ENCODE measurements at regions not wholly inside any gene's neighbourhood (a gene's known extent, or its start where the extent isn't known, plus 50 kb on each side); places are given as distances from the start of the nearest gene placed in this dataset.
"Not testable (repeated sequence)": the region's sequence is repeated elsewhere in the genome, so short reads cannot be mapped to it uniquely, and the experiment has no call there.

DNA sequence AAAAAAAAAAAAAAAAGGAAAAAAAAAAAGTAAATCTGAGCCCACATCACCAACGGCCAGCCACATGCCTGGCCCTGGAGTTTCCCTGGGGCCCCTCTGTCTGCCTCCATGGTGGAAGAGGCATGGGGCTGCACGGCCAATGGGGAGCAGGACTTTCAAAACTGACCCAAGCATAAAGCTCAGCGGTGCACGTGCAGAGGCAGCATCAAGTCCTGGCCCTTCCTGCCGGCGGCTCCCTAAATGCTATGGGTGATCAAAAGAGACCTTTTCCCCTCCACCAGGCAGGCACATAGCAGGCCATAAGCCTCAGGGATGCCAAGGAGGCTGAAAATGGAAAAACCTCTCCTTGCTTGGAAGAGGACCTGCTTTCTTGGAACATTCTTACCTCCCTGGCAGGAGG is 94.3 kb downstream of the OAT start:
- DNase-seq = no peak

DNA sequence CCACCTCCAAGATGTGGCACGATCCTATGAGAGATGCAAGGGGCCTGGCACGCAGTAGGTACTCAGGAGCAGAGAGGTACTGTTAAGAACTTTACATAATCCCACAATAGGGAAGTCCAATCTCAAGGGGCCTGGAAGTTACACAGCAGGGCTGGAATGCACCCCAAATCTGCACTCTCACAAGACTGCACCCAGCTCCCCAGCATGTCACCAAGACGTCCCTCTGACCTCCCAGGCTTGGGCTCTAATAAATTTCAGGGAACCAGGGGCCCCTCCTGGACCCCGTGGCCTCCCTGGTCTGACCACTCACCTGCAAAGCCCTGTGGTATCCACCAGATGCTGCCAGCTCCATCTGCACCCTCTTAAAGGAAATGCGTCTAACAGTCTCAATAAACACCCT is 94.9 kb downstream of the OAT start:
- no peak for DNase-seq

- DNase-seq = no peak
These were observed 95.5 kb downstream of the OAT start for GRCh38 chr10:124323111-124323725.

DNA sequence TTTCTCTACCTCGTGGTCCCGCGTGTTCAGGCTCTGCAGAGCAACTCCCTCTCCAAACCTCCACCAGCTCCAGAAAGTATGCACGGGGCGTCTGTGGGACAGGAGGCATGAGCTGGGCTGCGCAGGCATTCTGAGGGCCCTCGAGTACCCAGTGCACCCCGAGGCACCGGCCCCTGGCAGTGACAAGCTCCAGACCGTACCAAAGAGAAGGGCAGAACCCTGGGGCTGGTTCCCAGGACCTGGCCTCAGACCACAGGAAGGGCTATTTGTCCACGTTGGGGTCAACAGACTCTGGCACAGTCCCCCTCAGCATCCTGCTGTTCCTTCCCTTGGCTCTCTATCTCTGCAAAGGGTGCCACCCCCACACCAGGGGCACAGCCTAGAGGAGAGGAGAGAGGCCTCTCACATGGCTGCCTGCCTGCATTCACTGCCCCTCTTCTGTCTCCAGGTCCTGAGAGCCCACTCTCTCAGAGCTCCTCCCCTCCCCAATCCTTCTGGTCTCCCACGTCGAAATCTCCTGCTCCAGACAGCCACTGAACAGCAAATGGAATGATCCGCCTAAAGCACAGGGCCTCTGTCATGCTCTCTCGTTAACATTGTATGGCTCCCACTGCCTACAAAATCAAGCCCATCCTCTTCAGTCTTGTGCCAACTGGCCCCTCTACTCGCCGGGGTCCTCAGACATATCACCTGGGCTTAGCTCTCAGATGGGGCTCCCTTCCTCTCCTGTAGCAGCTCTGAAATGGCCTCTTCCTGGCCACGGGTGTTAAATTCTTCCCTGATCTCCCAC is 96.3 kb downstream of the OAT start:
- DNase-seq = no peak

DNA sequence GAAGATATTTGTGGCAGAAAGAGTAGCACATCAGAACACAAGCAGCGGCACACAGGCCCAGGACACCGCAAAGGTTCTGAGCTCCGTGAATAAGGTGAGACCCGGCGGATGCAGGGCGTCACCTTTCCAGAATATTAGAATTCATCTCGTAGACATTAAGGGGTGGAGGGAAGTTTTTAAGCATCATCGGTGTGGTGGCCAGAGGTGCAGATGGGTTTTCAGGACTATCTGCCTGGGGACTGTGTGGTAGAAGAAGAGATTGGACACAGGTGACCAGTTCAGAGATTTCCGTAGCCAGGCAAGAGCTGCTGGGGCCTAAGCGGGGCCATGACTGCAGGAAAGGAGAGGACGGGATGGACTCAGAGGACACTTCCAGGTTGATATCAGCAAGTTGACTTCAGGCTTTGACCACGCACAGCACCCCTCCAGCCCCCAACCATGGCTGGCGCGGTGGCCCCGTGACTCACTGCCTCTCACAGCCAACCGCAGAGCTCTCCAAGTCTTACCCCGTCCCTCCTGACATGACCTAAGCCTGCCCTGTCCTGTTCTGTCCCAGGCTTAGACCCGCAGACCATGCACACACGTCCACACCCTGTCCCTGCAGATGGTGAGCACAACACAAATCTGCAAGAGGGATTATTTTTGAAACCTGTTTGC is 97.2 kb downstream of the OAT start:
- DNase-seq = no peak

DNA sequence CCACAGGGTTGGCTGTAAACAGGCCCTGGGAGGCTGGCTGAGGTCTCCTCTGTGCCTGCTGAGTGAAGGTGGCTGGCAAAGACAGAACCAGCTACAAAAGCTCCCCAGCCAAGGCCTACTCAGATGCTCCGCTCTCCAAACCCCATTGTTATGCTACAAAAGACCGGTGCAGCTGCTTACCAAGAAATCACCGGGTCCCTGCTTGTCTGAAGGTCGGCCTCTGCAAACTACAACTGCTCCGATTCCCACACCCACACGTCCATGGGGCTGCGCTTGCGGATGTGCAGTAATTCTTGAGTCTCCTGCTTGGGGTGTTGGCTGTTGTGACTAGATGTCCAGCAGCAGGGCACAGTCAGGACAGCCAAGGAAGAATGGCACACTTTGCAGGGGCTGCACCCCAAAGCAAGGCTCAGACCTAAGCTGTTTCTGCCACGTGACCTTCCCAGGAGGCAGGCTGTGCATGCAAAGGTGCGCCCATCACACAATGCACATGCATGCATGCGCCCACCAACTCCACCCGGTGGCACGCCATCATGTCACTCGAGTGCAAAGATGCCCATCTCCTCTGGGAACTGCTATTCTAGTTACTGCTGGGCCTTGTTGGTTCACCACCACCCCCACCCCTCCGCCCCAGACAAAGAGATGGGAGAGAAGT is 97.8 kb downstream of the OAT start:
- no peak for DNase-seq

GRCh38 chr10:124319926-124320391 is 98.8 kb downstream of the OAT start:
- DNase-seq = no peak

GRCh38 chr10:124319520-124319919 is 99.2 kb downstream of the OAT start:
- not testable (repeated sequence) for DNase-seq

DNA sequence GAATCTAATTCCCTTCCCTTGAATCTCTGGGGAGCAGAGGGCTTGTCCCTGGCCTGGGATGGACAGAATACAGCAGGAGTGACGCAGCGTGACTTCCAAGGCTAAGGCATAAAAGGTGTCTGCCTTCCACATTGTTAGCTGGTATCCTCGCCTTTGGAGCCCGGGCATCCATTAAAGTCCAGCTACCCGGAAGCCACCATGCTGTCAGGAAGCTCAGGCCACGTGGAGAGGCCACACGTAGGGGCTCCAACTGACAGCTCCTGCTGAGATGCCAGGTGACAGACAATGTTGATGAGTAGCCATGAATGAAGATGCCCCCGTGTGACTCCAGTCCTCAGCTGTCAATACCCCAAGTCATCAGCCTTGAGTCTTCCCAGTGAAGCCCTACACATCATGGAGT is 99.9 kb downstream of the OAT start:
- no peak for DNase-seq

DNA sequence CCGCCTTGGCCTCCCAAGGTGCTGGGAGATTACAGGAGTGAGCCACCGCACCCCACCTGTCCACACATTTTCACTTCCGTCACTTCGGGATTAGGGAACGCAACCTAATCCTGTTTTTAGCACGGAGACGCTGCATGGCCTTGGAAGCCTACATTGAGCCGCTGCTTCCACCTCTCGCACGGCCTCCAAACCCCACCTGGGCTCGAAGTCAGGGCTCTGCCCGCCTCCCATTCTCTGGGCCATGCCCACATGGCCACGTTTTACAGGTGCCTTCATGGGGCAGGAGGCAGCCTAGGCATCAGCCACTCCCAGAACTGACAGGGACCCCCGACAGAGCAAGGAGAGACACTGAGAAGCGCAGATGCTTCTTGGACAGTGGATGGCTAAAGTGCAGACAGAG is 100.6 kb downstream of the OAT start:
- no peak for DNase-seq

DNA sequence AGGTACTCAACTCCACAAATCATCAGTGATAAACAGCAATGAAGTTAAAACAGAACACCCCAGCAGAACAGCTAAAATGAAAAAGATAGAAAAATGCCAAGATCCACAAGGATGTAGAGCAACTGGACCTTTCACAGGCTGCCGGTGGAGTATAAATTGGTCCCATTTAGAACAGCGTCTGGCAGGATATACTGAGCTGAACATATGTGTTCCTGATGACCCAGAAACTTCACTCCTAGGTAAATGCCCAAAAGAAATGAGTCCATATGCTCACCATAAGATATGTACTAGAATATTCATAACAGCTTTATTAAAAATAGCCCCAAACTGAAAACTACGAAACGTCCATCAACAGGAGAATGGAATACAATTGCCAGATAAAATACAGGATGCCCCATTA is 102.4 kb downstream of the OAT start:
- no peak for DNase-seq

- DNase-seq = no peak
These were observed 103.0 kb downstream of the OAT start for GRCh38 chr10:124315591-124316270.

GRCh38 chr10:124313374-124313773 is 105.3 kb downstream of the OAT start:
- no peak for DNase-seq

GRCh38 chr10:124308811-124309210 is 109.9 kb downstream of the OAT start:
- no peak for DNase-seq

GRCh38 chr10:124308056-124308645 is 110.6 kb downstream of the OAT start:
- no peak for DNase-seq

DNA sequence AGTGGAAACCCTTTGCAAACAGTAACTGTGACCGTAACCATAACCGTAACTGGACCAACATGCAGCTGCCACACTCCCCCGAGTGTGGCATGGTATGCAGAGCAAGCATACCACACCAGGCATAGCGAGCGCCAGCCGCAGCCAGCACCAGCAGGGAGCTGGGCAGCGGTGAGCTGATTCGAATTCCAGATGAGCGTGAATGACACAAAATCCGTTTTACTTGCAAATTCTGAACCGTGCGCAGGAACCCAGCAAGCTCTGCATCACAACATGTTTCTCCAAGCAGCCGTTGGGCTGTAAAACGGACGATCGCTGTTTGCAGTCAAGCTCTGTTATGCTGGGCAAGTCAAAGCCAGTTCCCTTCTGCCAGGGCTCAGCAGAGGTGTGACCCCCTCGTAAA is 111.1 kb downstream of the OAT start:
- no peak for DNase-seq

DNA sequence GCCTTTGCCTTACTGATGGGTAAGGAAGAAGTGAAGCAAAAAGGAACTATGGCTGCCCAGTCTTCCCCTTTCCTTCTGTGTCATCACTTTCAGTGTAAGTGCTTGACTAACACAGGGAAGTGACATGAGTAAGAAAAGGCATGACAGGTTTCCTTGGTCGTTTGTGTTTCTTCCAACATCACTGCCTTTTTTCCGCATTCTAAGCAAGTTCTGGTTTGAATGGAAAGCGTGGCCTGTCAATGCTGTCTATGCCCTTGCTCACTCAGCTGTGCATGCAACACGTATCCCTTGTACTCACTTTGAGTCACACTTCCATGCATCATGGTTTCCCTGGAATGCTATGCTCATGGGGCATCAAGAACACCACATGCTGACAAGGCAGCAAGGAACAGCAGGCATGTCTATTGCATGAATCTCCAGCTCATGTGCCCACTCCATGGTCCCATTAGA is 111.8 kb downstream of the OAT start:
- no peak for DNase-seq

GRCh38 chr10:124306520-124306919 is 112.2 kb downstream of the OAT start:
- no peak for DNase-seq

DNA sequence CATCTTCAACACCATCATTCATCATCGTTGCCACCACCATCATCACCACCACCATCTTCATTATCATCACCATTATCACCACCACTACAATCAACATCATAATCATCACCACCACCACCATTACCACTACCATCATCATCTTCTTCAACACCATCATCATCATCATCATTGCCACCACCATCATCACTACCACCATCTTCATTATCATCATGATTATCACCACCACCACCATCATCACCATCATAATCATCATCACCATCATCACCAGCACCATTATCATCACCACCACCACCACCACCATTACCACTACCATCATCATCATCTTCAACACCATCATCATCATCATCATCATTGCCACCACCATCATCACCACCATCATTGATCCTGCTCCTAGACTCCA is 112.7 kb downstream of the OAT start:
- DNase-seq = no peak

GRCh38 chr10:124305131-124305530 is 113.6 kb downstream of the OAT start:
- no peak for DNase-seq

DNA sequence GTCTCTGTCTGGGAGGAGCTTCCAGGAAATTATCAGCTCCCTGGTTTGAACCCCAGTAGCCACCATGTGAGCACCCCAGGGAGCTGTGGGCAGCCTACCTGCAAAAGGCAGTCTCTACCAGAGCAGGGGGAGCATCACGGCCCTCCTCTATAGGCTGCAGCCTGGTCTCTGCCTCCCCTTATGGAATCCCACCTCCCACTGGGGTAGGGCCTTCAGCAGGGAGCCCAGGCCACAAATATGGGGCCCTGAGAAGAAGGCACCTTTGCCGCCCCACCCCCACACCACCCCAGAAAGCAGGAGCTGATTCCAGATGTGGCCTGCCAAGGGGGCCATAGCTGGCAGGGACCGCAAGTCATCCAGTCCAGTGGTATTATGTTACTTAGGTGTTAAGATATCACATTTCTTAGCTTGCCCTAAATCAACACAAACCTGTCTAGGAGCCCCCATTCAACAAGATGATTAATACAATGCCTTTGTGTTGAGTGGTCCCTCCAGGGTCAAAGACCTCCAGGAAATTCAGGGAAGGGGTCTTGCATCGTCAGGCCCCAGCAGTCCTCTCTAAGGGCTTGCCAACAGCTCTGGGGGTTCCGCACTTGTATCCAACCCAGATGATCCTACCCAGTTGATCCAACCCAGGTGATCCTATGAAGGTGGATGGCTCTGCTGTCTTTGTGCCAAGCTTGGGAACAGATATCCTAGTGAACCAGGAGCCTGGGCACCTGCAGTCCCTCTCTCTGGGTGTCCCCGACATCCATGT is 114.9 kb downstream of the OAT start:
- DNase-seq = no peak
